ENCODE measurements at regions not wholly inside any gene's neighbourhood (a gene's known extent, or its start where the extent isn't known, plus 50 kb on each side); places are given as distances from the start of the nearest gene placed in this dataset.
"Not testable (repeated sequence)": the region's sequence is repeated elsewhere in the genome, so short reads cannot be mapped to it uniquely, and the experiment has no call there.

- no peak for TF ChIP-seq CTCF (IDR thresholded peaks at IDR 0.05; ENCODE audit: insufficient read depth, low read length, poor library complexity, severe bottlenecking)
- no peak overlapping the region for H3K4me3 ChIP-seq (replicated peaks; ENCODE audit: low read depth, low read length)
These were observed 72.8 kb upstream of the CD55 start for GRCh38 chr1:207248544-207249198.

DNA sequence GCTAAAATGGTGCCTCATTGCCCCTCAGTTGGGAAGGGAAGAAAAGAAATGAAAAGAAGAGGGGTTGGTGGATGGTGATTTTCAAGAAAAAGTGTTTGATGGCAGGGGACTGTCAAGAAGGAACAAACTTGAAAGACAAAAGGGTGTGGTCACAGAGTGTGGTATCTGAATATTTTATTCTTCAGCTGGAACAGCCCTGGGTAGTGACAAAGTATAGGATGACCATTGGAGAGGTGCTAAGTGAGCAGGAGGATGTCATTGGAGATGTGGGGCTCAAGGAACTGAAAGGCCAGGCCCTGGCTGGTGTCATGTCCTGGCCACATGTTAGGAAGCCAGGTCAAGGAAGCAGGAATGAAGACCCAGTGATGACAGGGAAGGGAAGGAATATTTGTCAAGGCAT, 71.0 kb upstream of the CD55 start:
- no peaks in the 10 kb centered on the region for H3K27me3 ChIP-seq (replicated peaks; ENCODE audit: control insufficient read depth, insufficient read depth, low read length)
- no peak for TF ChIP-seq CTCF (IDR thresholded peaks at IDR 0.05; ENCODE audit: insufficient read depth, low read length, poor library complexity, severe bottlenecking)
- no peak overlapping the region for H3K4me3 ChIP-seq (replicated peaks; ENCODE audit: low read depth, low read length)
- H3K36me3 ChIP-seq (ENCODE audit: control insufficient read depth, insufficient read depth, low read length) = no peaks in the 10 kb centered on the region
- DNase-seq (ENCODE audit: extremely low read depth, insufficient read length) = no peak

More at GRCh38 chr1:207248544-207249198, 72.8 kb upstream of the CD55 start:
- no peak for DNase-seq (ENCODE audit: extremely low read depth, insufficient read length)
- no peaks in the 10 kb centered on the region for H3K27me3 ChIP-seq (replicated peaks; ENCODE audit: control insufficient read depth, insufficient read depth, low read length)
- no peaks in the 10 kb centered on the region for H3K36me3 ChIP-seq (ENCODE audit: control insufficient read depth, insufficient read depth, low read length)

- Histone ChIP-seq H3K27me3 (replicated peaks; ENCODE audit: control insufficient read depth, insufficient read depth, low read length) (no peaks in the 10 kb centered on the region), H3K4me3 (replicated peaks; ENCODE audit: low read depth, low read length) (no peak overlapping the region), H3K36me3 (ENCODE audit: control insufficient read depth, insufficient read depth, low read length) (no peaks in the 10 kb centered on the region)
- DNase-seq (ENCODE audit: extremely low read depth, insufficient read length) = no peak
- TF ChIP-seq CTCF (IDR thresholded peaks at IDR 0.05; ENCODE audit: insufficient read depth, low read length, poor library complexity, severe bottlenecking) = no peak
These were observed 70.4 kb upstream of the CD55 start for GRCh38 chr1:207251066-207251465.

DNA sequence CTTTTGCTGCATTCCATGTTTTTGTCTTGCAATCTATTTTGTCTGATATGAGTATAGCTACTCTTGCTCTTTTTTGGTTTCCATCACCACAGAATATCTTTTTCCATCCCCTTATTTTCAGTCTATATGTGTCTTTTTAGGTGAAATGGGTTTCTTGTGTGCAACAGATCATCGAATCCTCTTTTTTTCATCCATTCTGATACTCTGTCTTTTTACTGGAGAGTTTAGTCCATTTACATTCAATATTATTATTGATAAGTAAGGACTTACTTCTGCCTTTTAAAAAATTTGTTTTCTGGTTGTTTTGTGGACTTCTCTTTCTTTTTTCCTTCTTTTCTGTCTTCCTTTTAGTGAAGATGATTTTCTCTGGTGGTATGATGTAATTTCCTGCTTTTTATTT, 64.6 kb upstream of the CD55 start:
- H3K4me3 ChIP-seq (replicated peaks; ENCODE audit: low read depth, low read length) = no peak overlapping the region
- DNase-seq (ENCODE audit: extremely low read depth, insufficient read length) = no peak
- H3K36me3 ChIP-seq (ENCODE audit: control insufficient read depth, insufficient read depth, low read length) = no peaks in the 10 kb centered on the region
- H3K27me3 ChIP-seq (replicated peaks; ENCODE audit: control insufficient read depth, insufficient read depth, low read length) = no peaks in the 10 kb centered on the region
- no peak for TF ChIP-seq CTCF (IDR thresholded peaks at IDR 0.05; ENCODE audit: insufficient read depth, low read length, poor library complexity, severe bottlenecking)

- Histone ChIP-seq H3K27me3 (replicated peaks; ENCODE audit: control insufficient read depth, insufficient read depth, low read length) (no peaks in the 10 kb centered on the region), H3K4me3 (replicated peaks; ENCODE audit: low read depth, low read length) (no peak overlapping the region), H3K36me3 (ENCODE audit: control insufficient read depth, insufficient read depth, low read length) (no peaks in the 10 kb centered on the region)
- no peak for DNase-seq (ENCODE audit: extremely low read depth, insufficient read length)
- peak; percentile 10 for TF ChIP-seq CTCF (IDR thresholded peaks at IDR 0.05; ENCODE audit: insufficient read depth, low read length, poor library complexity, severe bottlenecking)
These were observed 62.1 kb upstream of the CD55 start for GRCh38 chr1:207259391-207259790.

- no peak for TF ChIP-seq CTCF (IDR thresholded peaks at IDR 0.05; ENCODE audit: insufficient read depth, low read length, poor library complexity, severe bottlenecking)
- no peak for DNase-seq (ENCODE audit: extremely low read depth, insufficient read length)
- H3K4me3 ChIP-seq (replicated peaks; ENCODE audit: low read depth, low read length) = no peak overlapping the region
- no peaks in the 10 kb centered on the region for H3K36me3 ChIP-seq (ENCODE audit: control insufficient read depth, insufficient read depth, low read length)
- no peaks in the 10 kb centered on the region for H3K27me3 ChIP-seq (replicated peaks; ENCODE audit: control insufficient read depth, insufficient read depth, low read length)
These were observed 59.5 kb upstream of the CD55 start for GRCh38 chr1:207261971-207262370.

GRCh38 chr1:207262891-207263290, 58.6 kb upstream of the CD55 start:
- H3K36me3 ChIP-seq (ENCODE audit: control insufficient read depth, insufficient read depth, low read length); H3K27me3 ChIP-seq (replicated peaks; ENCODE audit: control insufficient read depth, insufficient read depth, low read length); H3K4me3 ChIP-seq (replicated peaks; ENCODE audit: low read depth, low read length); DNase-seq (ENCODE audit: extremely low read depth, insufficient read length): not testable (repeated sequence)
